Psoas muscle (tissue), 7 donors: ENCODE measurements at regions not wholly inside any gene's neighbourhood (a gene's known extent, or its start where the extent isn't known, plus 50 kb on each side); places are given as distances from the start of the nearest gene placed in this dataset.

ENCODE experiments used
- ATAC-seq, 4 donors: fragments of 200-7000 bp; cut with Tn5 transposase; one replicate each; pipeline ENCODE4 v1.9.1; 2020; ENCODE audit warnings: moderate library complexity in 3 of 4, mild to moderate bottlenecking in 2 of 4
- DNase-seq, 2 donors: peaks; one replicate each; pipeline ENCODE4 v3.0.0-alpha.2; 2020
- H3K27ac ChIP-seq: fragments of 200-600 bp; one replicate; pipeline ENCODE4 v1.8.0; 2022
- H3K27me3 ChIP-seq, 3 donors: fragments of 200-600 bp in 1 of 3; one replicate each; pipeline versions ENCODE4 v1.6.1 to v1.8.0; 2013 to 2022; ENCODE audit warnings: low read length in 2 of 3, mild to moderate bottlenecking in 2 of 3, moderate library complexity in 1 of 3; ENCODE audit not compliant: insufficient read depth in 3 of 3
- H3K36me3 ChIP-seq, 2 donors: fragments of 200-600 bp in 1 of 2; one replicate each; pipeline versions ENCODE4 v1.6.1 to v1.8.0; 2013 to 2022; ENCODE audit warnings: low read depth in 1 of 2, mild to moderate bottlenecking in 1 of 2, moderate library complexity in 1 of 2; ENCODE audit not compliant: insufficient read depth in 1 of 2
- H3K4me1 ChIP-seq: fragments of 200-600 bp; one replicate; pipeline ENCODE4 v1.8.0; 2022
- H3K4me3 ChIP-seq: fragments of 200-600 bp; one replicate; pipeline ENCODE4 v1.8.0; 2022; ENCODE audit warnings: mild to moderate bottlenecking
- H3K9me3 ChIP-seq: fragments of 200-600 bp; one replicate; pipeline ENCODE4 v1.8.0; 2022
- CTCF ChIP-seq: fragments of 200-600 bp; IDR thresholded peaks from one replicate; pipeline ENCODE4 v1.8.0; 2022; ENCODE audit warnings: antibody characterized with exemption
- WGBS, 3 donors: extraction: QIAGEN DNeasy Blood & Tissue Kit; methylation state at CpG; one replicate each; pipeline versions ENCODE4 v1.1.6 to v1.1.7; 2013; 5-methylcytosine and 5-hydroxymethylcytosine counted together
- intact Hi-C, 2 donors: fragments of 100-400 bp; cut with DNase I; formaldehyde crosslinking; loops; one replicate each; pipeline versions ENCODE4 v1.11.0 to v1.14.2; 2022
- donor health status: healthy with polysubstance abuse.
- donor health status: DM: no; HTN: no; CAD: no; lungs with moderate emphysema.
- donor health status: Bipolar disorder and iron deficiency.
- donor health status: healthy.
- donor health status: DM: yes; HTN: yes; CAD: no.
- donor health status: DM: no; HTN: no; CAD: no.
- donor health status: DM: yes; HTN: yes; CAD: no.

GRCh38 chr1:29450591-29450990 is 214.3 kb downstream of the PTPRU start:
- Histone ChIP-seq H3K36me3 (no peaks in the 10 kb centered on the region), H3K27ac (no peak overlapping the region), H3K27me3 (peaks cover 0 to 15% (median 0%) of the 10 kb centered on the region in 3 donors), H3K4me1 (no peaks in the 10 kb centered on the region), H3K9me3 (no peaks in the 10 kb centered on the region), H3K4me3 (no peak overlapping the region)
- no peak for TF ChIP-seq CTCF
- intact Hi-C loops: no loop called here
- ATAC-seq: peak in 1 of 4 donors; percentile 44
- WGBS, 3 donors: 39 to 59% (median 45%) methylated on average over 10 of the region's 10 CpGs
- no peak for DNase-seq

GRCh38 chr1:29448456-29449235 is 212.3 kb downstream of the PTPRU start:
- peaks cover 0 to 28% (median 0%) of the 10 kb centered on the region in 3 donors for H3K27me3 ChIP-seq
- intact Hi-C loops: no loop called here
- ATAC-seq (no peak), DNase-seq (no peak)
- TF ChIP-seq CTCF: no peak
- no peaks in the 10 kb centered on the region for H3K36me3 ChIP-seq
- no peaks in the 10 kb centered on the region for H3K4me1 ChIP-seq
- no peak overlapping the region for H3K27ac ChIP-seq
- no peaks in the 10 kb centered on the region for H3K9me3 ChIP-seq
- 82 to 84% (median 84%) methylated on average over 16 of the region's 16 CpGs for WGBS, 3 donors
- H3K4me3 ChIP-seq: no peak overlapping the region

- no peaks in the 10 kb centered on the region for H3K36me3 ChIP-seq
- no peak for DNase-seq
- TF ChIP-seq CTCF: no peak
- WGBS, 3 donors: 88 to 92% (median 91%) methylated on average over 3 of the region's 3 CpGs
- no peak for ATAC-seq
- no peak overlapping the region for H3K4me3 ChIP-seq
- H3K4me1 ChIP-seq: no peaks in the 10 kb centered on the region
- intact Hi-C loops: no loop called here
- H3K27me3 ChIP-seq: peaks cover 0 to 39% (median 0%) of the 10 kb centered on the region in 3 donors
- H3K9me3 ChIP-seq: no peaks in the 10 kb centered on the region
- no peak overlapping the region for H3K27ac ChIP-seq
Observed at GRCh38 chr1:29447368-29447767, 211.0 kb downstream of the PTPRU start.

- 61 to 63% (median 62%) methylated on average over 13 of the region's 13 CpGs for WGBS, 3 donors
- intact Hi-C loops: no loop called here
- no peak for DNase-seq
Observed at GRCh38 chr1:29444782-29445729, 208.7 kb downstream of the PTPRU start.

More at GRCh38 chr1:29444782-29445729, 208.7 kb downstream of the PTPRU start:
- peaks cover 0 to 58% (median 0%) of the 10 kb centered on the region in 3 donors for H3K27me3 ChIP-seq
- H3K4me1 ChIP-seq: no peaks in the 10 kb centered on the region
- no peaks in the 10 kb centered on the region for H3K36me3 ChIP-seq
- no peak for TF ChIP-seq CTCF
- no peaks in the 10 kb centered on the region for H3K9me3 ChIP-seq
- no peak overlapping the region for H3K4me3 ChIP-seq
- ATAC-seq: no peak
- no peak overlapping the region for H3K27ac ChIP-seq
